NCI-H526 (cell line): ENCODE measurements at regions not wholly inside any gene's neighbourhood (a gene's known extent, or its start where the extent isn't known, plus 50 kb on each side); places are given as distances from the start of the nearest gene placed in this dataset.
"Not testable (repeated sequence)": the region's sequence is repeated elsewhere in the genome, so short reads cannot be mapped to it uniquely, and the experiment has no call there.

Source experiments
- DNase-seq, 2 experiments: peaks; one replicate each; lab custom pipeline; 2025; lab: John Stamatoyannopoulos, UW

- DNase-seq = not testable (repeated sequence)
Measured at GRCh38 chr1:120278259-120278610, 101.9 kb upstream of the SEC22B start.

DNA sequence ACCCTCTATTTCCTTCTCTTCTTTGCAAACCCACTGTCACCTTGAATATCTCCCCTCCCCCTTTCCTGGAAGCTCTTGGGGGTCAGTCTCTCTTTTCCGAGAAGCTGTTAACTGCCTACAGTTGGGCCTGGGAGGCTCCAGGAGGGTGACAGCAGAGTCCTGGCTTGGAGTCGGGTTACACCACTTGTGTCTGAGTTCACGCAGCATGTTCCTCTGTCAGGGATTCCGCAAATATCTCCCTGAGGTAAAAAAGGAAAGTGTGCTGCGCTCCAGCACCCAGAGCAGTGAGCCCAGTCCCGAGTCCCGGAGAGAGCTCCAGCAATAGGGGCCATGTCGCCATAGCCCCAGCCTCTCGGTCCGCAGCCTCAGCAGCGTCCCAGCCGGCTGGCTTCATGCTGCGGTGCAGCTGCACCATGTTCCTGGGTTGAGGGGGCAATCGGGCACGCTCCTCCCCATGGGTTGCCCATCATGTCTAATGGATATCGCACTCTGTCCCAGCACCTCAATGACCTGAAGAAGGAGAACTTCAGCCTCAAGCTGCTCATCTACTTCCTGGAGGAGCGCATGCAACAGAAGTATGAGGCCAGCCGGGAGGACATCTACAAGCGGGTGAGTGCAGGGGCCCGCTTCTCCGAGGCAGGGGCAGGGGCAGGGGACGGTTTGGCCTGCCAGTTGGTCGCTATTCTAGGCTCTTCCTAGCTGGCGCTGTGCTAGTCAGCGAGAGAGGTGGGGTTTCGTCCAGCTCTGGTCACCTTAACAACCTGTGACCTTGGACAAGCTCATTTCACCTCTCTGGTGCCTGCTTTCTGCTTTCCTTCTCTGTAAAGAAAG, 101.3 kb upstream of the SEC22B start:
- DNase-seq = not testable (repeated sequence)

DNA sequence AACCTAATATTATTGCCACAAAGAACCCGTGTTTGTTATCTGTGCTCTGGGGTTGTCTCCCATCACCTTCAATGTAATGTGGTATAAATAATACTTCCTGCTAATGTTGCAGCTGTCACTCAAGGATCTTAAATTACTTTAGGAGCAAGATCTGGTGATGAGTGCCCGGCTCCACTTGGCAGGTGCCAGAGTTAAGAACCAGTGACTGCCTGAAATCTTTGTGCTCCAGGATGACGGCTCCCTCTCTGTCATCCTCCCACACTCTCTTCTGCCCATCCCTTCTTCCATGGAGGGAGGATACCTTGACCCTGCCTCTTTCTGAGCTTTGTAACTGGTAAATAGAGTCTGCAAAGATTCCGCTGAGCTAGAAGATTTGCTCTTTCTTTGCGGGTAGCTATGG, 100.4 kb upstream of the SEC22B start:
- DNase-seq = not testable (repeated sequence)

DNA sequence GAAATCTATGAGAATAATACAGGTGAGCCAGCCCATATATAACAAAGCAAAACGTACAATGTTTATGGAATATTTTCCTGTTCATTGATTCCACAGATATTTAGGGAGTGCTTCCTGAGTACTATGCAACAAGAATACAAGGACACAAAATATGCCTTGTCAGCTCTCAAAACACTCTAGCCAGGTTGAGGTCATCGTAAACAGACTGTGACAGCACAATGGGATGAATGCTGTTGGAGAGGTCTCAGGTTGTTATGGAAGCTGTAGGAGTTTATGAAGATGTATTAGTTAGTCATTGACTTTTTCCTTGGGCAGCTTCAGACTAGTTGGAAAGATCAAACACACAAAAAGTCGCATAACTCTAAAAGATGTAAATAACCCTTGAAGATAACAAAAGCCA, 98.1 kb upstream of the SEC22B start:
- not testable (repeated sequence) for DNase-seq

- not testable (repeated sequence) for DNase-seq
Measured at GRCh38 chr1:120273363-120273762, 97.0 kb upstream of the SEC22B start.

GRCh38 chr1:120272242-120272641, 95.9 kb upstream of the SEC22B start:
- not testable (repeated sequence) for DNase-seq

DNA sequence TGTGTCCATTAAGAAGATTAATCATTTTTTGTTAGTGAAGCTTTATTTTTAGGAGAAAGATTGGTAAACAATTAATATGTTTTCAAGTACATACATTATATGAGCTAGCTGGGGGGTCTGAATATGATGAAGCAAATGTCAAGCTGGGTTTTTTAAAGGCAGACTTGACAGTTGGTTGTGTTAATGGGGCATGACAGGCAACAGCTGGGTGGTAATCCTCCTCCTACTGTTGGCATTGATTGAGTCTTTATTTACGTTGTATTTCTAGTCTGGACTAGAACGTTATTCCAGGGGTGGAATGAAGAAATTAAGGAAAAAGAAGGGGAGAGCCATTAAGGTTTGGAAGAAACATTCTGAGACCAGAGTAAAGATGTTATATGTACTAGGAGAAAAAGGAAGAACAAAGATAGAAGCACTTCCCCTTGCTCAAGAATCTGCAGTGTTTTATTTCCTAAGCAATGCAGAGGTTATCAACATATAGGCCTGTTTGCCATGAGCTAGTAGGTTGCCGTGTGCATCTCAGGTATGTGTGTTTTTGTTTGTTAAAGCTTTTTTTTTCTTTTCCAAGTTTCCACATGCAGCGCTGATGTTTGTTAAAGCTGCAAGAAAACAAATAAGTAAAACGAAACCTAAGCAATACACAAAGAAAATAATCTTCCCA, 95.4 kb upstream of the SEC22B start:
- not testable (repeated sequence) for DNase-seq

- DNase-seq = not testable (repeated sequence)
Measured at GRCh38 chr1:120267894-120268551, 91.7 kb upstream of the SEC22B start.

GRCh38 chr1:120264564-120264963, 88.2 kb upstream of the SEC22B start:
- DNase-seq = not testable (repeated sequence)

- not testable (repeated sequence) for DNase-seq
Measured at GRCh38 chr1:120262791-120263751, 86.8 kb upstream of the SEC22B start.

- DNase-seq = not testable (repeated sequence)
Measured at GRCh38 chr1:120257778-120258105, 81.4 kb upstream of the SEC22B start.

DNA sequence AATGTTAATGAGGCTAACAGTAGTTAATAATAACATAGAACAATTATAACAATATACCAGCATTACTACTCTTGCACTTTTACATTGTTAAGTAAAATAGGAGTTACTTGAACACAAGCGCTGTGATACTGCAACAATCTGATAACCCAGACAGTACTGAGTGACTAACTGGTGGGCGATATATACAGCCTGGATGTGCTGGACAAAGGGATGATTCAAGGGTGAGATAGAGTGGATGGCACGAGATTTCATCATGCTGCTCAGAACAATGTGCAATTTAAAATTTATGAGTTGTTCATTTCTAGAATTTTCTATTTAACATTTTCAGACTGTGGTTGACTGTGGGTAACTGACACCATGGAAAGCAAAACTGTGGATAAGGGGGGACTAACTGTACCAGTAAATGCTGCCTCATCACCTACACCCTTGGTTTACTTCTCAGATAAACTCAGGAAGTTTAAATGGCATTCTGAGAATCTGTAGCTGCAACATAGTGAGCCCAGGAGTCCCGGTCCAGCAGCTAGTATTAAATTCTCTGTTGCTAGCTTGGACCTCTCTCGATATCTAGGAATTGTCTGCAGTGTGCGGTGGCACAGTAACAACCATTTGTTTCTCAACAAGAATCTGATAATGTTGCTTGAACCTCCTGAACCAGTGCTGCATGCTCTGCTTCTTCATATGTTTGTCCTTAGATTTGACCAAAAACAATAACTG, 80.9 kb upstream of the SEC22B start:
- not testable (repeated sequence) for DNase-seq

GRCh38 chr1:120250756-120251155, 74.4 kb upstream of the SEC22B start:
- DNase-seq = not testable (repeated sequence)

GRCh38 chr1:120248726-120249427, 72.6 kb upstream of the SEC22B start:
- not testable (repeated sequence) for DNase-seq

GRCh38 chr1:120248203-120248602, 71.9 kb upstream of the SEC22B start:
- not testable (repeated sequence) for DNase-seq

DNA sequence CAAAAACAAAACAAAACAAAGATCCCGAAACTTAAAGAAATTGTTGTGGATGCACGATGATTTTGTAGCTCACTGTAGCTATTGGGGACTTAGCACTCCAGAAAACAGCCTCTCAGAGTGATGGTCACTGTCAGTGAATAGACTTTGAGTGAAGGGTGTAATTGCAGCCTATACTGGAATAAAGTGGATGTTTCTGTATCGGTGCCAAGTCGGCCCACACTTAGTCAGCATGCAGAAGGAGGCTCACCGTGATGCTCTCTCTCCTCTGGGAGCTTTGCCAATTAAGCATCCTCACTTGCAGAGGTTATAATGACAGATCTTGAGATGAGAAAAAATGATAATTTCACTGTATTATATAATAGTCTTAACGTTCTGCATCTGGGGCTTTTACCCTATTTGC, 67.5 kb upstream of the SEC22B start:
- not testable (repeated sequence) for DNase-seq

DNA sequence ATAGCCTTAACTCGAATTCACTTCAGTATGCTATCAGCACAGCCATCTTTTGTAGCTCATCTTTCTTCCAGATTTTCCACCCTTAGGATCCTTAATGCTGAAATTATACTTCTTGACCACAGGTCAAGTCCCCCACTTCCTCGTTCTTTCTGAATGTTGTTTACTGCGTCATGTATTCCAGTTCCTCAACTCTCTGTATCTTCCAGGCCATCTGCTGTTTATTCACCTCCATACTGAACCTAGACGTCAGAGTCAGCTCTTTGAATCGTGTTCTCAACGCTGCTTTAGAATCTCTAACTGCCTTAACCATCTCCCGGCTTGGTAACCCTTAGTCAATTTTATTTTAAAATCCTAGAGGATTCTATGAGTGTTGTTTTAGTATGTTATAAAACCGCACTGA, 66.3 kb upstream of the SEC22B start:
- not testable (repeated sequence) for DNase-seq

- DNase-seq = not testable (repeated sequence)
Measured at GRCh38 chr1:120241868-120242267, 65.5 kb upstream of the SEC22B start.

GRCh38 chr1:120240181-120240580, 63.9 kb upstream of the SEC22B start:
- not testable (repeated sequence) for DNase-seq

GRCh38 chr1:120239351-120239750, 63.0 kb upstream of the SEC22B start:
- DNase-seq = not testable (repeated sequence)
